Type B pancreatic cell (in vitro differentiated cells): ENCODE measurements at regions not wholly inside any gene's neighbourhood (a gene's known extent, or its start where the extent isn't known, plus 50 kb on each side); places are given as distances from the start of the nearest gene placed in this dataset.

Experiments used
- DNase-seq: peaks from one replicate; pipeline ENCODE4 v3.0.0; 2021; ENCODE audit warnings: mixed read lengths; ENCODE audit not compliant: unreplicated experiment; ENCODE audit errors: extremely low spot score
- H3K27ac Mint-ChIP-seq: 2 replicates; pipeline ENCODE4 v1.8.0; 2021; ENCODE audit warnings: mild to moderate bottlenecking, mixed read lengths
- H3K27me3 Mint-ChIP-seq: 2 replicates; pipeline ENCODE4 v1.8.0; 2021; ENCODE audit warnings: mixed read lengths
- H3K36me3 Mint-ChIP-seq: 2 replicates; pipeline ENCODE4 v1.8.0; 2021; ENCODE audit warnings: mixed read lengths
- H3K4me1 Mint-ChIP-seq: one replicate; pipeline ENCODE4 v1.8.0; 2021; ENCODE audit warnings: mixed read lengths; ENCODE audit not compliant: unreplicated experiment
- H3K4me3 Mint-ChIP-seq: 2 replicates; pipeline ENCODE4 v1.8.0; 2021; ENCODE audit warnings: mild to moderate bottlenecking, mixed read lengths
- H3K9me3 Mint-ChIP-seq: 2 replicates; pipeline ENCODE4 v1.8.0; 2021; ENCODE audit warnings: mixed read lengths
- TF ChIP-seq, protein P1 (sequence below): fragments of 200-600 bp; sonication (generic); conservative IDR thresholded peaks from 2 replicates; pipeline ENCODE4 v1.5.0; 2021; ENCODE audit warnings: antibody characterized with exemption, mild to moderate bottlenecking

DNA sequence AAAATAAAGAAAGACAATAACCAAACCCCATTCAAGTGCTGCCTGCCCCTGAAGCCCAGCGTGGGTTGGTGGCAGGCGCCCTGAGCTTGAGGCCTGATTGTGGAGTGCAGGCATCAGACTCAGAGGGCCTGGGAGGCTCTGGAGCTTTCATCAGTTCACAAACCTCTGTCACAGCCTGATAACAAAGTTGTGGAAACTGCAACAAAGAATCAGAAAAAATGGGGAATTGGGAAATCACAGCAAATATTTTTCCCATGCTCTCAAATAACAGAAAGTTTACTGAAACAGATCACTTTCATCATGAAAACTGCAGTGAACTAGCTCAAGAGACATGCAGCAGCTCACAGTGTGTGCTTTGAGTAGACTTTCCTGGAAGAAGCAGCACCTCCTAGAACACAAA, 793.6 kb downstream of the UQCRFS1 start:
- no peak for DNase-seq
- peaks cover 11% of the 10 kb centered on the region for H3K4me1 Mint-ChIP-seq
- H3K36me3 Mint-ChIP-seq, result no peaks in the 10 kb centered on the region
- no peak overlapping the region for H3K27ac Mint-ChIP-seq
- no peaks in the 10 kb centered on the region for H3K27me3 Mint-ChIP-seq
- no peak overlapping the region for H3K4me3 Mint-ChIP-seq
- TF ChIP-seq, protein P1, sequence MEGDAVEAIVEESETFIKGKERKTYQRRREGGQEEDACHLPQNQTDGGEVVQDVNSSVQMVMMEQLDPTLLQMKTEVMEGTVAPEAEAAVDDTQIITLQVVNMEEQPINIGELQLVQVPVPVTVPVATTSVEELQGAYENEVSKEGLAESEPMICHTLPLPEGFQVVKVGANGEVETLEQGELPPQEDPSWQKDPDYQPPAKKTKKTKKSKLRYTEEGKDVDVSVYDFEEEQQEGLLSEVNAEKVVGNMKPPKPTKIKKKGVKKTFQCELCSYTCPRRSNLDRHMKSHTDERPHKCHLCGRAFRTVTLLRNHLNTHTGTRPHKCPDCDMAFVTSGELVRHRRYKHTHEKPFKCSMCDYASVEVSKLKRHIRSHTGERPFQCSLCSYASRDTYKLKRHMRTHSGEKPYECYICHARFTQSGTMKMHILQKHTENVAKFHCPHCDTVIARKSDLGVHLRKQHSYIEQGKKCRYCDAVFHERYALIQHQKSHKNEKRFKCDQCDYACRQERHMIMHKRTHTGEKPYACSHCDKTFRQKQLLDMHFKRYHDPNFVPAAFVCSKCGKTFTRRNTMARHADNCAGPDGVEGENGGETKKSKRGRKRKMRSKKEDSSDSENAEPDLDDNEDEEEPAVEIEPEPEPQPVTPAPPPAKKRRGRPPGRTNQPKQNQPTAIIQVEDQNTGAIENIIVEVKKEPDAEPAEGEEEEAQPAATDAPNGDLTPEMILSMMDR, result no peak
- H3K9me3 Mint-ChIP-seq, result no peaks in the 10 kb centered on the region

- H3K9me3 Mint-ChIP-seq, result no peaks in the 10 kb centered on the region
- TF ChIP-seq, protein P1, result no peak
- no peak for DNase-seq
- H3K36me3 Mint-ChIP-seq, result no peaks in the 10 kb centered on the region
- no peak overlapping the region for H3K4me3 Mint-ChIP-seq
- H3K4me1 Mint-ChIP-seq, result no peaks in the 10 kb centered on the region
- H3K27ac Mint-ChIP-seq, result no peak overlapping the region
- no peaks in the 10 kb centered on the region for H3K27me3 Mint-ChIP-seq
Measured at GRCh38 chr19:28417361-28417760, 795.6 kb downstream of the UQCRFS1 start.

GRCh38 chr19:28416245-28416644, 796.7 kb downstream of the UQCRFS1 start:
- no peak overlapping the region for H3K27ac Mint-ChIP-seq
- no peaks in the 10 kb centered on the region for H3K36me3 Mint-ChIP-seq
- no peaks in the 10 kb centered on the region for H3K9me3 Mint-ChIP-seq
- TF ChIP-seq, protein P1, result no peak
- no peaks in the 10 kb centered on the region for H3K4me1 Mint-ChIP-seq
- H3K4me3 Mint-ChIP-seq, result no peak overlapping the region
- DNase-seq, result no peak
- H3K27me3 Mint-ChIP-seq, result peaks cover 3% of the 10 kb centered on the region

DNA sequence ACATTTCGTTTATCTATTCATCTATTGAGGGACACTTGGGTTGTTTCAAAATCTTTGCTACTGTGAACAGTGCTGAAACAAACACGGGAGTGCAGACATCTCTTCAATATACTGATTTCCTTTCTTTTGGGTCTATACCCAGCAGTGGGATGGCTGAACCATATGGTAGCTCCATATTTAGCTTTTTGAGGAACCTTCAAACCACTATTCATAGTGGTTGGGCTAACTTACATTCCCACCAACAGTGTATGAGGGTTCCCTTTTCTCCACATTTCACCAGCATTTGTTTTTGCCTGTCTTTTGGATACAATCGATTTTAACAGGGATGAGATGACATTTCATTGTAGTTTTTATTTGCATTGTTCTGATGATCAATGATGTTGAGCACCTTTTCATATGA, 798.2 kb downstream of the UQCRFS1 start:
- Mint-ChIP-seq H3K4me1 (no peaks in the 10 kb centered on the region), H3K4me3 (no peak overlapping the region), H3K36me3 (no peaks in the 10 kb centered on the region), H3K9me3 (no peaks in the 10 kb centered on the region), H3K27me3 (peaks cover 6% of the 10 kb centered on the region), H3K27ac (no peak overlapping the region)
- TF ChIP-seq, protein P1, result no peak
- DNase-seq, result no peak

DNA sequence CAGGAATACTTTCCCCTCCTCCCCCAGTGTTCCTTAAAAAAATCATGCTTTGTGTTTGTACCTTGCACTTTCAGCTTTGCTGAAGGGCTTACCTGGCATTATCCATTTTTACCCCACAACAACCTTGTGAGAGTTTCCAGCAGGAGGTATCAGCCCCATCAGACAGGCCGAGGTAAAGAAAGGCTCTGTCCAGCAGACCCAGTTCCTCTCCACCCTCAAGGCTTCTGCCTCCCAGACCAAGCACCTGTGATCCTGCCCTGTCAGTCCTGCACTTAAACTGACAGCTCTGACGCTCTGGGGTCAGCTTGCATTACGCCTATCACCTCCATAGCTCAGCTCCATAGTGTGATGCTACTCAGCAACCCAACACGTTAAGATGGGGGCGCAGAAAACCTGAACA, 803.1 kb downstream of the UQCRFS1 start:
- Mint-ChIP-seq H3K4me3 (no peak overlapping the region), H3K27ac (no peak overlapping the region), H3K9me3 (no peaks in the 10 kb centered on the region), H3K4me1 (peaks cover 24% of the 10 kb centered on the region), H3K27me3 (peaks cover 19% of the 10 kb centered on the region), H3K36me3 (no peaks in the 10 kb centered on the region)
- no peak for DNase-seq
- TF ChIP-seq, protein P1, result no peak

DNA sequence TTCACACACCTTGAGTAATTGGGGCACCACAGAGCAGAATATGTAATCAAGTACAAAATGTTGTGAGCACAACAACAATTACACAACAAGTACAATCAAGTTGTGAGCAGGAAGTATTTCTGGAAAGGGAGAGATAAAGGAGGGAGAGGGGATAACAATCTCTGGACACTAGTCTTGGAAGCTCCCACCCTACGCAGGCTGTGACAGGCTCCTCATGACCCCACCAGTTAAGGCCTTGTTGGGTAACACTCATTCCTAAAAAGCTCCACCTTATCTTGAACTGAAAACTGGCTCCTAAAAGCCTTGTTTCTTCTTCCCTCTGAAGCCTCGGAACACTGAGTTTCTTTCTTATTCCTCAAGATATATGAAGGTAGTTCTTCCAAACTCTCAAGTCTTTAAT, 806.0 kb downstream of the UQCRFS1 start:
- H3K27ac Mint-ChIP-seq, result no peak overlapping the region
- TF ChIP-seq, protein P1, result no peak
- no peaks in the 10 kb centered on the region for H3K9me3 Mint-ChIP-seq
- no peak for DNase-seq
- peaks cover 37% of the 10 kb centered on the region for H3K4me1 Mint-ChIP-seq
- no peaks in the 10 kb centered on the region for H3K36me3 Mint-ChIP-seq
- peaks cover 28% of the 10 kb centered on the region for H3K27me3 Mint-ChIP-seq
- no peak overlapping the region for H3K4me3 Mint-ChIP-seq
